Astrocyte of the hippocampus (primary cell): ENCODE measurements at regions not wholly inside any gene's neighbourhood (a gene's known extent, or its start where the extent isn't known, plus 50 kb on each side); places are given as distances from the start of the nearest gene placed in this dataset.

Source experiments
- DNase-seq: peaks from one replicate; pipeline ENCODE4 v3.0.0; 2011; ENCODE audit warnings: low read depth, low spot score

- DNase-seq: no peak
These were observed 90.6 kb downstream of the TNFSF13B start for GRCh38 chr13:108360139-108360538.

- DNase-seq: no peak
These were observed 92.3 kb downstream of the TNFSF13B start for GRCh38 chr13:108361769-108362168.

- no peak for DNase-seq
These were observed 94.1 kb downstream of the TNFSF13B start for GRCh38 chr13:108363666-108364065.

GRCh38 chr13:108365255-108365654 lies 95.7 kb downstream of the TNFSF13B start:
- no peak for DNase-seq

GRCh38 chr13:108368250-108368905 lies 98.9 kb downstream of the TNFSF13B start:
- DNase-seq: no peak

GRCh38 chr13:108369412-108369811 lies 99.9 kb downstream of the TNFSF13B start:
- DNase-seq: no peak

GRCh38 chr13:108375034-108375433 lies 105.5 kb downstream of the TNFSF13B start:
- no peak for DNase-seq

- no peak for DNase-seq
These were observed 106.3 kb downstream of the TNFSF13B start for GRCh38 chr13:108375772-108376171.

- no peak for DNase-seq
These were observed 106.8 kb downstream of the TNFSF13B start for GRCh38 chr13:108376308-108376707.

GRCh38 chr13:108377646-108378206 lies 108.2 kb downstream of the TNFSF13B start:
- peak; percentile 34 for DNase-seq

GRCh38 chr13:108383667-108384066 lies 114.1 kb downstream of the TNFSF13B start:
- DNase-seq: no peak

GRCh38 chr13:108387156-108387555 lies 117.6 kb downstream of the TNFSF13B start:
- no peak for DNase-seq

- no peak for DNase-seq
These were observed 133.3 kb downstream of the TNFSF13B start for GRCh38 chr13:108402850-108403249.

- no peak for DNase-seq
These were observed 138.0 kb downstream of the TNFSF13B start for GRCh38 chr13:108407495-108407894.

- no peak for DNase-seq
These were observed 139.2 kb downstream of the TNFSF13B start for GRCh38 chr13:108408672-108409071.

GRCh38 chr13:108409730-108410129 lies 140.2 kb downstream of the TNFSF13B start:
- DNase-seq: no peak

GRCh38 chr13:108419768-108420167 lies 150.2 kb downstream of the TNFSF13B start:
- DNase-seq: no peak

GRCh38 chr13:108425056-108425455 lies 155.5 kb downstream of the TNFSF13B start:
- peak; percentile 70 for DNase-seq

- DNase-seq: peak; percentile 11
These were observed 157.4 kb downstream of the TNFSF13B start for GRCh38 chr13:108426893-108427292.

- peak; percentile 13 for DNase-seq
These were observed 157.8 kb downstream of the TNFSF13B start for GRCh38 chr13:108427355-108427754.

GRCh38 chr13:108428691-108429090 lies 159.2 kb downstream of the TNFSF13B start:
- no peak for DNase-seq

GRCh38 chr13:108433976-108434755 lies 164.6 kb downstream of the TNFSF13B start:
- no peak for DNase-seq
